NCI-H2107 treated with DMSO at 0.1 percent for 48 hours (cell line): ENCODE measurements at regions not wholly inside any gene's neighbourhood (a gene's known extent, or its start where the extent isn't known, plus 50 kb on each side); places are given as distances from the start of the nearest gene placed in this dataset.
"Not testable (repeated sequence)": the region's sequence is repeated elsewhere in the genome, so short reads cannot be mapped to it uniquely, and the experiment has no call there.

Experiments used
- DNase-seq: peaks from one replicate; lab custom pipeline; 2025; ENCODE audit not compliant: unreplicated experiment; lab: John Stamatoyannopoulos, UW

GRCh38 chr4:131883181-131883580, 1265.9 kb upstream of the PCDH10 start:
- not testable (repeated sequence) for DNase-seq

- DNase-seq, result not testable (repeated sequence)
Measured at GRCh38 chr4:131925662-131926061, 1223.4 kb upstream of the PCDH10 start.

- not testable (repeated sequence) for DNase-seq
Measured at GRCh38 chr4:131967646-131968045, 1181.4 kb upstream of the PCDH10 start.

- no peak for DNase-seq
Measured at GRCh38 chr4:131974730-131975129, 1174.4 kb upstream of the PCDH10 start.

- DNase-seq, result not testable (repeated sequence)
Measured at GRCh38 chr4:131975276-131976132, 1173.6 kb upstream of the PCDH10 start.

GRCh38 chr4:131976133-131977002, 1172.7 kb upstream of the PCDH10 start:
- not testable (repeated sequence) for DNase-seq

- no peak for DNase-seq
Measured at GRCh38 chr4:131978120-131978519, 1171.0 kb upstream of the PCDH10 start.

GRCh38 chr4:131989576-131989975, 1159.5 kb upstream of the PCDH10 start:
- no peak for DNase-seq

- no peak for DNase-seq
Measured at GRCh38 chr4:132001542-132001941, 1147.6 kb upstream of the PCDH10 start.

GRCh38 chr4:132003593-132003992, 1145.5 kb upstream of the PCDH10 start:
- no peak for DNase-seq

GRCh38 chr4:132015321-132015720, 1133.8 kb upstream of the PCDH10 start:
- DNase-seq, result no peak

- DNase-seq, result no peak
Measured at GRCh38 chr4:132016703-132017350, 1132.3 kb upstream of the PCDH10 start.

- DNase-seq, result no peak
Measured at GRCh38 chr4:132026166-132026565, 1122.9 kb upstream of the PCDH10 start.

GRCh38 chr4:132026816-132027215, 1122.3 kb upstream of the PCDH10 start:
- DNase-seq, result no peak

GRCh38 chr4:132056496-132056895, 1092.6 kb upstream of the PCDH10 start:
- DNase-seq, result no peak

- no peak for DNase-seq
Measured at GRCh38 chr4:132059227-132059626, 1089.9 kb upstream of the PCDH10 start.

- no peak for DNase-seq
Measured at GRCh38 chr4:132062611-132063239, 1086.4 kb upstream of the PCDH10 start.

GRCh38 chr4:132063829-132064228, 1085.3 kb upstream of the PCDH10 start:
- DNase-seq, result no peak

GRCh38 chr4:132065940-132066495, 1083.1 kb upstream of the PCDH10 start:
- no peak for DNase-seq

GRCh38 chr4:132071815-132072214, 1077.3 kb upstream of the PCDH10 start:
- DNase-seq, result no peak

GRCh38 chr4:132076829-132077228, 1072.3 kb upstream of the PCDH10 start:
- no peak for DNase-seq
